Activated CD4-positive, alpha-beta T cell treated with anti-CD3 and anti-CD28 coated beads for 36 hours (primary cell): ENCODE measurements at regions not wholly inside any gene's neighbourhood (a gene's known extent, or its start where the extent isn't known, plus 50 kb on each side); places are given as distances from the start of the nearest gene placed in this dataset.

Experiments used
- ATAC-seq: fragments of 200-7000 bp; cut with Tn5 transposase; one replicate; pipeline ENCODE4 v1.10.0; 2021; ENCODE audit warnings: mild to moderate bottlenecking, moderate library complexity
- CTCF ChIA-PET: fragments of 350-600 bp; sonication (Branson Sonifier 250); formaldehyde crosslinking; loops from one replicate; lab custom pipeline; 2021; ENCODE audit warnings: antibody characterized with exemption; lab: Charles Lee
- POLR2A ChIA-PET: fragments of 350-600 bp; sonication (Branson Sonifier 250); formaldehyde crosslinking; loops from one replicate; lab custom pipeline; 2021; ENCODE audit warnings: antibody characterized with exemption, inconsistent platforms; lab: Charles Lee
- DNase-seq: peaks from one replicate; pipeline ENCODE4 v3.0.0-alpha.2; 2020
- H3K27ac Mint-ChIP-seq: one replicate; pipeline ENCODE4 v1.8.0; 2021; ENCODE audit warnings: mixed read lengths
- H3K27me3 Mint-ChIP-seq: one replicate; pipeline ENCODE4 v1.8.0; 2021; ENCODE audit warnings: mixed read lengths
- H3K36me3 Mint-ChIP-seq: one replicate; pipeline ENCODE4 v1.8.0; 2021; ENCODE audit warnings: low read depth, mixed read lengths
- H3K4me1 Mint-ChIP-seq: one replicate; pipeline ENCODE4 v1.8.0; 2021; ENCODE audit warnings: mixed read lengths
- H3K4me3 Mint-ChIP-seq: one replicate; pipeline ENCODE4 v1.8.0; 2021; ENCODE audit warnings: mild to moderate bottlenecking, moderate library complexity, mixed read lengths
- H3K9me3 Mint-ChIP-seq: one replicate; pipeline ENCODE4 v1.8.0; 2021; ENCODE audit warnings: low read depth, mixed read lengths
- intact Hi-C, 2 experiments: fragments of 100-400 bp; cut with DNase I in 1 of 2; cut with micrococcal nuclease in 1 of 2; formaldehyde crosslinking; loops; one replicate each; pipeline versions ENCODE4 v1.14.2 to v1.15.1; 2022 to 2024; cut with DNase I, micrococcal nuclease

DNA sequence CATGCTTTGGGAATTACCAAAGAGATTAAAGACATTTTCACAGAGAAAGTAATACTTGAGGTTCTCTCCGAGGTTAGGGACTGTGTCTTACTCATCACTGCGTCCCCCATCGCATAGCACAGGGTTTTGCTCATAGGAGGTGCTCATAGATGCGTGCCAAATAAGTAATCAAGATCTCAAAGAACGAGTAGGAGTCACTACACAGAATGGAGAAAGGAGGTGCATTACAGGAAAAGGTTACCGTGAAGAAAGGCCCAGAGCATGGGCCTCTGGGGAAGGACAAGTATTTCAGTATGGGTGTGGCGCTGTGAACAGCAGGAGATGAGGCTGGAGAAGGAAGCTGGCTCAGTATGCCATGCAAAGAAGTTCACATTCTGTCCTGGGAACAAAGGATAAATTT lies 182.4 kb downstream of the ACTL7B start:
- H3K9me3 Mint-ChIP-seq: no peaks in the 10 kb centered on the region
- no peaks in the 10 kb centered on the region for H3K27me3 Mint-ChIP-seq
- ATAC-seq: no peak
- H3K27ac Mint-ChIP-seq: no peak overlapping the region
- H3K4me3 Mint-ChIP-seq: no peak overlapping the region
- ChIA-PET CTCF (no interaction called here), POLR2A (no interaction called here)
- no peak for DNase-seq
- H3K4me1 Mint-ChIP-seq: no peaks in the 10 kb centered on the region
- no peaks in the 10 kb centered on the region for H3K36me3 Mint-ChIP-seq
- intact Hi-C loops: no loop called here

DNA sequence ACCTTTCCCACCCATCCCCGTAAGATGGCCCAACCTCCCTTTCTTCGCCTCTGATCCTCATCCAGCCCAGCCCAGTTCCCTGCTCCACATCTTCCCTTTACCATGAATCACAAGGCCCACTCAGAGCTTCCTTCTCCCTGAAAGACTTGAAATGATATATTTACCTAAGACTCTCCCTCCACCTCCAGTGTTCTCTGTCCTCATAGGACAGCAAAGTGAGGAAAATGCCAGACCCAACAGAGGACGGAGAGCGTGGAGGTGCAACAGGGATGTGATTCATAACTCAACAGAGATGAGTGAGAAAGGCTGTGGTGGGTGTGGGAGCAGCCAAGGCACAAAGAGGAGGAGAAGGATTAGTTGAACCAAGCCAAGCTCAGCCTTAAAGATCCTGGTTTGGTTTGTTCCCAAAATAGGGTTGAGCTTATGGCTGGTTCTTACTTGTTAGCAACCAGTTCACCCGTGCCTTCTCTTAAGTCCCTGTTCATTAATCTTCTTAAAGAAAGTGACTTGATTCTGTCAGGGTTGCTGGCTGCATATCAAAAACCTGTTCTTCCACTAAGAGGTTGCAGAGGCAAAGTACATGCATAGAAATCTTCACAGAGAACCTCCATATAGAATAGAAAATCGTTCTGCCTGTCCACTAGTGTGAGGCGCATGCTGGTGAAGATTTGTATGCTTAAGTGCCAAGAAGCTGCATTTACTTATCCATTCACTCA lies 183.2 kb downstream of the ACTL7B start:
- POLR2A ChIA-PET: no interaction called here
- Mint-ChIP-seq H3K27me3 (no peaks in the 10 kb centered on the region), H3K4me3 (no peak overlapping the region), H3K4me1 (no peaks in the 10 kb centered on the region), H3K9me3 (no peaks in the 10 kb centered on the region), H3K27ac (no peak overlapping the region), H3K36me3 (no peaks in the 10 kb centered on the region)
- intact Hi-C loops: no loop called here
- CTCF ChIA-PET: interaction anchor here (0.6 kb wide), 1 partner anchor 64 kb away, joined by 4 read pairs; no protein-coding TSS in a partner anchor
- DNase-seq (no peak), ATAC-seq (no peak)

DNA sequence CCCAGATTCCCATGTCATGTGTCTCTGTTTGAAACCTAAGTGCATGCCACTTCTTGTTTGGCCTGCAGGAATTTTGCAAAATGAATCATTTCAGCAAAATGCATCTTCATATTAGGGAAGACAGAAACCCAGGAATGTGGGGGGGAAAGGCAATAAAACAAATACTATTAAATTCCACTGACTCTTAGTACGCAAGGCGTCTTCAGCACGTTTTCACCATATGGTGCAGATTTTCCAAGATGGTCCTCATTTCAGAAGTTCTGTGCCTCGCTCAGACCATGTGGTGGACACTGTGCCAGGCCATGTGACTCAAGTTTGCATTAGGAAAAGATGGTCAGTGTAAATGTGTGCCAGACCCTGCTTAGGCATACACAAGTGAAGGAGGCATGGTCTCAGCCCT lies 184.0 kb downstream of the ACTL7B start:
- ChIA-PET POLR2A (no interaction called here), CTCF (no interaction called here)
- ATAC-seq: no peak
- Mint-ChIP-seq H3K9me3 (no peaks in the 10 kb centered on the region), H3K27ac (no peak overlapping the region), H3K4me3 (no peak overlapping the region), H3K4me1 (no peaks in the 10 kb centered on the region), H3K27me3 (no peaks in the 10 kb centered on the region), H3K36me3 (no peaks in the 10 kb centered on the region)
- no peak for DNase-seq
- intact Hi-C loops: no loop called here

DNA sequence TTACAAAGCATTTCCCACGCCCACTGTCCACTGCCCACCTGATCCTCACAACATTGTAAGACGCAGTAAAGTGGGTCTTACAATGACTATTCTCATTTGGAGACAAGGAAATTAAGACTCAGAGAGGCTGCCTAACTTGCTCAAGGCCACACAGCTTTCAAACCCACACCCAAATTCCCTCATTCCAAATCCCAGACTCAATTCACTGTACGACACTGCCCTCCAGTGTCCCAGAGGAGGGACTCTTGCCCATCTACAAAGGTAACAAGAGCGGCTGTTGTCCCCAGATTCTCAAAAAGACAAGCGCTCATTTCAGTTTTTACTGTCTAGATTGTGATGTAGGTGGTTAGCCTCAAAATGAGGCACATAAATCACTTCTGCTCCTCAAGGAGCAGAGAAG lies 184.6 kb downstream of the ACTL7B start:
- Mint-ChIP-seq H3K4me1 (no peaks in the 10 kb centered on the region), H3K27me3 (no peaks in the 10 kb centered on the region), H3K36me3 (no peaks in the 10 kb centered on the region), H3K4me3 (no peak overlapping the region), H3K9me3 (no peaks in the 10 kb centered on the region), H3K27ac (no peak overlapping the region)
- ChIA-PET POLR2A (no interaction called here), CTCF (no interaction called here)
- DNase-seq (no peak), ATAC-seq (no peak)
- intact Hi-C loops: no loop called here

DNA sequence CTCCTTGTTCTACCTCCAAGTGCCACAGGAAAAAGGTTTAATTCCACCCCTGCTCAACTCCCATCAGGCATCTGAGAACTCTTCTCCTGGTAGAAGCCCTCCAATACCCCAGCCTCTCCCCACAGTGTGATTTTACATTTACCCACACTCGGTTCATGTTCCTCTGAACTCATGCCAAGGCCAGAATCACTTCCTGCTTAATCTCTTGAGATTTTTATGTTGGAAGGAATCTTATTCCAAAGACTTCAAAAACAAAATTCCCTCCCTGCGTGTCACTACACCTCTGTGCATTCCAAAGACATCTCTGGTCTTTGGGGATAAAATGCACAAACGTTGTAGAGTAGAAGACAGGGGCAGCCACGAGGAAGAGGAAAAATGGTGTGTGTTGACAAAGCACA lies 186.8 kb downstream of the ACTL7B start:
- Mint-ChIP-seq H3K36me3 (no peaks in the 10 kb centered on the region), H3K4me3 (no peak overlapping the region), H3K4me1 (no peaks in the 10 kb centered on the region), H3K27ac (no peak overlapping the region), H3K9me3 (no peaks in the 10 kb centered on the region), H3K27me3 (no peaks in the 10 kb centered on the region)
- ATAC-seq (no peak), DNase-seq (no peak)
- POLR2A ChIA-PET: no interaction called here
- intact Hi-C loops: no loop called here
- CTCF ChIA-PET: no interaction called here

DNA sequence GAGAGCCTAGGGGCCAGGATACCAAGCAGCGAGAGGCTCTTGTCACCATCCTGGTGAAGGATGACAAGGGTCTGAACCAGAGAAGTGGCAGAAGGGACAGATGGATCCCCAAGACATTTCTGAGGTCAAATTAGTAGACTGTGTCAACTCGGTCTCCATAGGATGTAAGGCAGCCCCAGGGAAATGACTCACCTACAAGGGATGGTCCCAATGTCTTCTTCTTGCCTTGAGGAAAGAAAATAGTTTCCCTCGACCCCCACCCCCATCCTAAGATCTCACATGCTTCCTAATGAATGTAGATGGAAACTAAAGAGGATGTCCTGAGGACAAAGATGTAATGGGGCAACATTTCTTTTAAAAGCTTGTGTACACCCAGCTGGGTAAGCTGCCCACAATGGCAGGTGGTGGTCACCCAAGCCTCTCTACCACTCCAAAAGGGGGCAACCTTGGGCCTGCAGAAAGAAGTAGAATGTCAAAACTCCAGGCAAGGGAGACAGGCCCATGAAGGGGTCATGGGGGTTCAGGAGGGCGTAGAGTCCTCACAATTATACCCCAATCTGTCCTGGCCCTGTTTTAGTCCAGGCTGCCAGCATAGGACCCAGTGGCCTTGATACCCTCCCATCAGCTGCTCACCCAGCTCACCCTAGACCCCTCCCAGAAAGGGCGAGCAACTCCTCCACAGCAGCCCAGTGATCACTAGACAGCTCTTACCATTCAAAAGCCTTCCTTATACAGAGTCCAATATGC lies 187.4 kb downstream of the ACTL7B start:
- ChIA-PET CTCF (no interaction called here), POLR2A (no interaction called here)
- Mint-ChIP-seq H3K27me3 (no peaks in the 10 kb centered on the region), H3K4me1 (no peaks in the 10 kb centered on the region), H3K4me3 (no peak overlapping the region), H3K36me3 (no peaks in the 10 kb centered on the region), H3K27ac (no peak overlapping the region), H3K9me3 (no peaks in the 10 kb centered on the region)
- ATAC-seq: no peak
- intact Hi-C loops: no loop called here
- DNase-seq: no peak

DNA sequence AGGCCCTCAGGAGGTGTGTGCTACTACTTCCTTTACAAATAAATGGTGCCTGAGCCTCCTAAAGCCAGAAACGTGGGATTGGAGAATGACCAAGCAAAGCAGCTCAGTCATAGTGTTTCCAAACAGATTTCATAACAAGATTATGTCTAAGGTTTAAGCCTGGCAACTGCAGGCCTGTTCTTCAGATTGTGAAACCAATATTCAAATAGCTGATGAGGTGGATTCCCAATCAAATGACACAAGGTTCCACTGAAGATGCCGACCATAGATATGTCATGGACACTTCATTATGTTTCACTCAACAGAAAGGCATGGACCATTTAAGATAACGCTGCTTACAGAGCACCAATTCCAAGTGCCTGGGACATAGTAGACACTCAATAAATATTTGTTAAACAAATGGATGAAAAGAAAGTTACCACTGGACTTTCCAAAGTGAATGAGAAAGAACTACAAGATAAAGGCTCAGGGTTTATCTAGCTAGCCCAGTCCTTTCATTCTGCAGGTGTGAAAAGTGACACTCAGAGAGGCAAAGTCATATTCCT lies 189.5 kb downstream of the ACTL7B start:
- ChIA-PET CTCF (no interaction called here), POLR2A (no interaction called here)
- H3K4me1 Mint-ChIP-seq: no peaks in the 10 kb centered on the region
- H3K36me3 Mint-ChIP-seq: no peaks in the 10 kb centered on the region
- H3K4me3 Mint-ChIP-seq: no peak overlapping the region
- DNase-seq: no peak
- intact Hi-C loops: no loop called here
- H3K27me3 Mint-ChIP-seq: no peaks in the 10 kb centered on the region
- H3K9me3 Mint-ChIP-seq: no peaks in the 10 kb centered on the region
- H3K27ac Mint-ChIP-seq: no peak overlapping the region
- ATAC-seq: no peak

DNA sequence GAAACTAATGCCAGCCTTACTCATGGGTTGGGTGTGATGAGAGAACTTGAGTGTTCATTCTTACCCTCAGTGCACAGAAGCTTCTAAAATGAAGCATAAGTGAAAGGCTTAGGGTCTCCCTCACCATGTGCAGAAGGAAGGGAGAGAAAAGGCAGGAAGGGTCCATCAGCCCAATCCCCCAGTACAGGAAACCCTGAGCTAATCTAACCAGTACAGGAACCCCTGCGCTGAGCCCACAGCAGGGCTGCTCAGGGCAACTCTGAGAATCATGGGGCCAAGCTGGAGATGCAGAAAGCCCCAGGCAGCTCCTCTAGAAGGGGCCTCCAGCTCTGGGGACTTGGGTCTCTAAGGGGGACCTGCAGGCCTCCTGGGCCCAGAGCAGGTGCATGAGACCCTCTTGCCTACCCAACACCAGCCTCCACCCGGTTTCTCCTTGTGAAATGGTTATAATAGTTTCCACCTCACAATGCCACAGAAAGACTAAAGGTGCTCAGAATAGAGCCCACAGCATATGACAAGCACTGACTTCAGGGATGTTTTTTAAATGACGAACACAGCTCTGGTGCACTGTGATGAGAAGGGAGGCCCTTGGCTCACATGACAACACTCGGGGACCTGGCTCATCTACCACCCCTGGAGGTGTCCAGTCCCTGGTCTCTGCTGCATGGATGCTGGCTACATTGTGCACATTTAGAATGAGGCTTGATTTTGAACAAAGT lies 190.1 kb downstream of the ACTL7B start:
- no peak overlapping the region for H3K4me3 Mint-ChIP-seq
- ChIA-PET POLR2A (no interaction called here), CTCF (no interaction called here)
- intact Hi-C loops: no loop called here
- H3K4me1 Mint-ChIP-seq: no peaks in the 10 kb centered on the region
- ATAC-seq (no peak), DNase-seq (no peak)
- H3K36me3 Mint-ChIP-seq: no peaks in the 10 kb centered on the region
- H3K27ac Mint-ChIP-seq: no peak overlapping the region
- H3K9me3 Mint-ChIP-seq: peaks cover under 1% of the 10 kb centered on the region
- no peaks in the 10 kb centered on the region for H3K27me3 Mint-ChIP-seq

DNA sequence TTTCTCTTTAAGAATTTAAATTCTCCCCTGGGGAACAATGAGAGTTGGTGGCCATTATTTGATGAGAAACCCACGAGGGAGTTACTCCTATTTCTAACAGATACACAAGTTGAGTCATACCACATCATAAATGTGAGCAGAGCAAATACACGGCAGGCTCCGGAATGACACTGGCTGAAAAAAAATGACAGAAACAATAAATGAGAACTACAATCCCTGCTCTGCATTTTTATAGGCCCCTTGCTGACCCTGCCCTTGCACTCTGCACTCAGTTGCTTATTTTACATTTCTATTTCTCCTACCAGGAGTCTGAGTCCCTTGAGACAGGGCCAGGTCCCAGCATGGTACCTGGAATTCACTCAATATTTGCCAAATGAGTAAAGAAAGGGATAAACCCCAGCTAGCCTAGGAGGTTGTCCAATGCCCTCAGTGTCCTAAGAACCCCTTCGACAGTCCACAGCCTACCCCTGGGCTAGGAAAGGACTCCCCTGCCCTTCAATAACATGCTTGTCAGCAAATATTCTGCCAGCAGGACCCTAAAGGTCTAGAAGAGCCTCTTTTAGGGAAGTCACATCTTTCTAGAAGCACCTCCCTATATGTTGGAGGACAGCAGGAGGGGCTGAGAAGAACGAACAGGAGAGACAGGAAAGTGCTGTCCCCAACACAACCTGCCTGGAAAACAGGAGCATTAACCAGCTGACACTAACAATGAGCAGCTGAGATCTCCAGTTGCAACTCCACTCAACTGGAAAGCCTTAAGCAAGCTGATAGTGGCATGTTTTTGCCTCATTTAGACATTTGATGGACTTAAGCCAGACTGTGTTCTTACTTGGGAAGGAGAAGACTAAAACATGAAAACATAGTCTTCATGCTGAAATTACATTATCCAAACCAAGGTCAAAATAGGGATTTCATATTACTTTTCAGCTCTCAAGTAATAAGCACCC lies 191.2 kb downstream of the ACTL7B start:
- no peak for DNase-seq
- no peaks in the 10 kb centered on the region for H3K36me3 Mint-ChIP-seq
- H3K4me3 Mint-ChIP-seq: no peak overlapping the region
- peaks cover 5% of the 10 kb centered on the region for H3K9me3 Mint-ChIP-seq
- intact Hi-C loops: no loop called here
- H3K27me3 Mint-ChIP-seq: no peaks in the 10 kb centered on the region
- CTCF ChIA-PET: no interaction called here
- H3K27ac Mint-ChIP-seq: no peak overlapping the region
- H3K4me1 Mint-ChIP-seq: no peaks in the 10 kb centered on the region
- ATAC-seq: no peak
- POLR2A ChIA-PET: no interaction called here

DNA sequence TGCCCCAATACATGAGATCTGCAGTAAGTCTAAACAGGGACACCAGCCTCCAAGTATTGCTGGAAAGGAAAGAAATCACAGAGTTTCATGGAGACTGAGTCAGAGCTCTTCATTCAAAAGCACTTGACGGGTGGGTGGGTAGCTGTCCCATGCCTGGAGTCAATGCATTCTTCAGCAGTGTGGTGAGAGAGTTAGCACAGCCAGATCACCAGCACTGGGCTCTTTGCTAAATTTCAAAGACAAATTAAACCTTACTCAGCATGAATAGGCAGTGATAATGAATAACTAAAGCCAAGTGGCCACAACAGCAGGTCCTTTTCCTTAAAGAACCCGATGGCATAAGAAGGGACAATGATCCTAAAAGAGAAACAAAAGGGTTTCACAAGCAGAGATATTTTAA lies 192.4 kb downstream of the ACTL7B start:
- no peak overlapping the region for H3K4me3 Mint-ChIP-seq
- ATAC-seq (no peak), DNase-seq (no peak)
- intact Hi-C loops: no loop called here
- CTCF ChIA-PET: no interaction called here
- POLR2A ChIA-PET: no interaction called here
- H3K9me3 Mint-ChIP-seq: peaks cover 14% of the 10 kb centered on the region
- H3K4me1 Mint-ChIP-seq: no peaks in the 10 kb centered on the region
- no peaks in the 10 kb centered on the region for H3K36me3 Mint-ChIP-seq
- no peaks in the 10 kb centered on the region for H3K27me3 Mint-ChIP-seq
- H3K27ac Mint-ChIP-seq: no peak overlapping the region

DNA sequence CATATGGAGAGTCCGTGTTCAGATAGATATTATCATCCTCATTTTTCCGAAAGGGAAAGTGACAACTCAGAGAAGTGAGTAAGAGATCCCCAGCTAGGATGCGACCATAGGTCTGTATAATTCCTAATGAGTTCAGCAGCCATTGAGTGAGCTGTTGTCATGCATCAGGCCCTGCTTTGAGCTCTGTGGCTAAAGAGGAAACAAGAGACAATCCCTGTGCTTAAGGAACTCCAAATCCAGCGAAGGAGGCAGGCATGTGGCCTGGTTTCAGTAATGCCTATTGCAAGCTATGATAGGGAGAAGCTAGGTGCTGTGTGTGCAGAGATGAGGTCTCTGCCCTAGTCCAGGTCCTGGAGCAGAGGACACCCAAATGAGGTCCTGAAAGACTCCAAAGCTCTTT lies 192.8 kb downstream of the ACTL7B start:
- DNase-seq (no peak), ATAC-seq (no peak)
- H3K36me3 Mint-ChIP-seq: no peaks in the 10 kb centered on the region
- no peak overlapping the region for H3K27ac Mint-ChIP-seq
- ChIA-PET POLR2A (no interaction called here), CTCF (no interaction called here)
- H3K9me3 Mint-ChIP-seq: peaks cover 15% of the 10 kb centered on the region
- no peaks in the 10 kb centered on the region for H3K27me3 Mint-ChIP-seq
- intact Hi-C loops: no loop called here
- H3K4me3 Mint-ChIP-seq: no peak overlapping the region
- no peaks in the 10 kb centered on the region for H3K4me1 Mint-ChIP-seq
